ENCODE measurements at regions not wholly inside any gene's neighbourhood (a gene's known extent, or its start where the extent isn't known, plus 50 kb on each side); places are given as distances from the start of the nearest gene placed in this dataset.

GRCh38 chr13:107266657-107267056 is 698.7 kb upstream of the ARGLU1 start:
- no peak overlapping the region for H3K4me3 Mint-ChIP-seq (ENCODE audit: low read depth)
- H3K4me1 Mint-ChIP-seq (ENCODE audit: low read depth): no peaks in the 10 kb centered on the region
- TF ChIP-seq CTCF (IDR thresholded peaks at IDR 0.05; ENCODE audit: unreplicated experiment): no peak
- H3K36me3 Mint-ChIP-seq (ENCODE audit: insufficient read depth): no peaks in the 10 kb centered on the region
- H3K27me3 Mint-ChIP-seq: no peaks in the 10 kb centered on the region
- peaks cover 3% of the 10 kb centered on the region for H3K9me3 Mint-ChIP-seq (ENCODE audit: low read depth)
- H3K27ac Mint-ChIP-seq: no peak overlapping the region
- no peak for DNase-seq (ENCODE audit: low spot score, unreplicated experiment)

GRCh38 chr13:107258599-107259187 is 690.8 kb upstream of the ARGLU1 start:
- Mint-ChIP-seq H3K4me1 (ENCODE audit: low read depth) (peaks cover 6% of the 10 kb centered on the region), H3K27ac (no peak overlapping the region), H3K4me3 (ENCODE audit: low read depth) (no peak overlapping the region), H3K27me3 (no peaks in the 10 kb centered on the region), H3K36me3 (ENCODE audit: insufficient read depth) (no peaks in the 10 kb centered on the region), H3K9me3 (ENCODE audit: low read depth) (peaks cover 4% of the 10 kb centered on the region)
- DNase-seq (ENCODE audit: low spot score, unreplicated experiment): no peak
- TF ChIP-seq CTCF (IDR thresholded peaks at IDR 0.05; ENCODE audit: unreplicated experiment): no peak

GRCh38 chr13:107254392-107254791 is 686.5 kb upstream of the ARGLU1 start:
- peaks cover 6% of the 10 kb centered on the region for H3K4me1 Mint-ChIP-seq (ENCODE audit: low read depth)
- DNase-seq (ENCODE audit: low spot score, unreplicated experiment): no peak
- no peak overlapping the region for H3K4me3 Mint-ChIP-seq (ENCODE audit: low read depth)
- no peak for TF ChIP-seq CTCF (IDR thresholded peaks at IDR 0.05; ENCODE audit: unreplicated experiment)
- H3K9me3 Mint-ChIP-seq (ENCODE audit: low read depth): peaks cover 4% of the 10 kb centered on the region
- no peaks in the 10 kb centered on the region for H3K36me3 Mint-ChIP-seq (ENCODE audit: insufficient read depth)
- no peaks in the 10 kb centered on the region for H3K27me3 Mint-ChIP-seq
- no peak overlapping the region for H3K27ac Mint-ChIP-seq

GRCh38 chr13:107252428-107252827 is 684.5 kb upstream of the ARGLU1 start:
- no peak overlapping the region for H3K4me3 Mint-ChIP-seq (ENCODE audit: low read depth)
- no peak overlapping the region for H3K27ac Mint-ChIP-seq
- no peaks in the 10 kb centered on the region for H3K27me3 Mint-ChIP-seq
- H3K36me3 Mint-ChIP-seq (ENCODE audit: insufficient read depth): no peaks in the 10 kb centered on the region
- peaks cover 4% of the 10 kb centered on the region for H3K9me3 Mint-ChIP-seq (ENCODE audit: low read depth)
- no peak for DNase-seq (ENCODE audit: low spot score, unreplicated experiment)
- H3K4me1 Mint-ChIP-seq (ENCODE audit: low read depth): no peaks in the 10 kb centered on the region
- no peak for TF ChIP-seq CTCF (IDR thresholded peaks at IDR 0.05; ENCODE audit: unreplicated experiment)

DNA sequence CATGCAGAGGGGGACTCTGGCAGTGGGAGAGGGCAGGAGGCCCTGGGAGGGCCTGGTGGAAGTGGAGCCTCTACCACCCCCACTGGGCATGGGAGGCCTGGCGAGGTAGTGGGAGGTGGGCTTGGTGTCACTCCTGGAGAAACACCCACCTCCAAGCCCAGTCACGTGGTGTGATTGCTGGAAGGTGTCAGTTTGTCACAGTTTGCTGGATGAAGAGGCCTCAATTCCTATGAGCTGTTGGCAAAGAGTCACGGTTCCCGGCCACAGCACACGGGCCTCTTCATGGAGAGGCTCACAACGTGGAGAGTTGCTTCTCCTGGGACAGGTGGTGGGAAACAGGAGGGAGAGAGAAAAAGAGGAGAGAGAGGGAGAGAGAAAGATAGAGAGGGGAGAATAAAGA is 684.1 kb upstream of the ARGLU1 start:
- Mint-ChIP-seq H3K36me3 (ENCODE audit: insufficient read depth) (no peaks in the 10 kb centered on the region), H3K27ac (no peak overlapping the region), H3K9me3 (ENCODE audit: low read depth) (peaks cover 3% of the 10 kb centered on the region), H3K4me3 (ENCODE audit: low read depth) (no peak overlapping the region), H3K4me1 (ENCODE audit: low read depth) (no peaks in the 10 kb centered on the region), H3K27me3 (no peaks in the 10 kb centered on the region)
- TF ChIP-seq CTCF (IDR thresholded peaks at IDR 0.05; ENCODE audit: unreplicated experiment): no peak
- no peak for DNase-seq (ENCODE audit: low spot score, unreplicated experiment)

All from progenitor cell of endocrine pancreas (in vitro differentiated cells).